HG02588 (cell line): ENCODE measurements at regions not wholly inside any gene's neighbourhood (a gene's known extent, or its start where the extent isn't known, plus 50 kb on each side); places are given as distances from the start of the nearest gene placed in this dataset.
"Not testable (repeated sequence)": the region's sequence is repeated elsewhere in the genome, so short reads cannot be mapped to it uniquely, and the experiment has no call there.

Experiments used
- ATAC-seq: cut with Tn5 transposase; IDR thresholded peaks from one replicate; pipeline ENCODE4 v1.9.1; 2021; ENCODE audit warnings: mild to moderate bottlenecking, moderate library complexity; ENCODE audit not compliant: unreplicated experiment

DNA sequence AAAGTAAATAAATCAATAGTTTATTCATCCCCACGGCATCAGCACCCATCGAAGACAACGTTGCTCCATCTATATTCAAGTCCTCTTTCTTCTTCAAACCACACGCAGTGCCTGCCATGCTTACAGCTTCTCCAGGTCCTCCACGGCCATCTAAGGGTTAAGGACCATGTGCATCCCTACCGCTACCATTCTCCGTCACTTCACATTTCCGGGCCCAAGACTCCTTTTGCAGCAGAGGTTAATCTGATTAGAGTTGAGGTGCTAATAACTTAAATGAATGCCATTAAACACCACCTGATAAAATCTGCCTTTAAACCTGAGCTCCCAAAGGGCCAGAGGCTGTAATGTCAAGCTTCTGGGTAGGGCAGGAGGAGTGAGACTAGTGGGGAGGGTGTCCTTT lies 79.7 kb upstream of the CCND2 start:
- ATAC-seq, result no peak

DNA sequence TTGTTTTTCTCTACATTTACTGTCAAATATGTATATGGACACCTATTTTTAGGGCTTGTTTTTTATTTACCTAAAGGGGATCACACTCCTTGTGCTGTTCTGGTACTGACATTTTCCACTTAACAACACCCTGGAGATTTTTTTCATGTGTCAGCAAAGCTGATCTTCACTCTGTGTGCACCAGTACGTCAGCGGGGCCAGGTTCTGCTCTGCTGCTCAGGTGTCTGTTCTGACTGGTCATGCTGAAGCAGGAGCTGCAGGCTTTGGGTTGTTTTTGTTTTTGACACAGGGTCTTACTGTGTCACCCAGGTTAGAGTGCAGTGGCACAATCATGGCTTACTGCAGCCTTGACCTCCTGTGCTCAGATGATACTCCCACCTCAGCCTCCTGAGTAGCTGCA lies 81.9 kb upstream of the CCND2 start:
- ATAC-seq, result no peak

DNA sequence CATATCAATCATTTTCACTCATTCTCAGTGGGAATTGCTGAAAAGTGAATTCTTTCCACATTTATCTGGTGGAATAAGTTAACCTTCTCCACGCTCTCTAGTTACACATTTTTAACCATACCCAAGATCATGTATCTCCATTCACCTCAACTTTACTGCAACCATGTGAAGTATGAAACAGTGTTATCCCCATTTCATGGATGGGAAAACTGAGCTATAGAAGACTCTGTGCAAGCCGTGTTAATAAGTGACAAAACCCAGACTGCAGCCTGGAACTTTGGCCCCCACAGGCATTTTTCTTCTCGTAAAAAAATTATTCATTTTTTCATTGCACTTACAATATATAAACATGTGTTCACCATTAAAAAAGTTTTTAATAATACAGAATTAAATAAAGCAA lies 82.4 kb upstream of the CCND2 start:
- ATAC-seq, result no peak

DNA sequence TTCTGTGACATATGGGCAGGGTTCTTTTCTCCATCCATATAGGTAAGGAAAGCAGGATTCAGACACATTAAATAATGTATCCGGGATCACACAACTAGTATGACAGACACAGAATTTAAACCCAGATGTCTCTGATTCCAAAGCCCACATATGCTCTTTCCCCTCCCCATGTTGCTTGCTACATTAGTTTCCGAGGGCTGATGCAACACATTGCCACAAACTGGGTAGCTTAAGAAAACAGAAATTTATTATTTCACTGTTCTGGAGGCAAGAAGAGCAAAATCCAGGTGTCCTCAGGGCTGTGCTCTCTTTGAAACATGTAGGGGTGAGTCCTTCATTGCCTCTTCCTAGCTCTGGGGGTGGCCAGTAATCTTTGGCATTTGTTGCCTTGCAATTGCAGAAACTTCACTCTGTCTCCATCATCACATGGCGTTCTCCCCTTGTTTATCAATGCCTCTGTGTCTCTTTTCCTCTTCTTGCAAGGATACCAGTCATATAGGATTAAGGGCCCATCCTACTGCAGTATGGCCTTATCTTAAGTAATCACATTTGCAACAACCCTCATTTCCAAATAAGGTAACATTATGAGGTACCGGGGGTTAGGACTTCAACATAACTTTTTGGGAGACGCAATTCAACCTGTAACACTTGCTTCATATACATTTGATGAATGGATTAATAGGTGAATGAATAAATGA lies 83.0 kb upstream of the CCND2 start:
- no peak for ATAC-seq

DNA sequence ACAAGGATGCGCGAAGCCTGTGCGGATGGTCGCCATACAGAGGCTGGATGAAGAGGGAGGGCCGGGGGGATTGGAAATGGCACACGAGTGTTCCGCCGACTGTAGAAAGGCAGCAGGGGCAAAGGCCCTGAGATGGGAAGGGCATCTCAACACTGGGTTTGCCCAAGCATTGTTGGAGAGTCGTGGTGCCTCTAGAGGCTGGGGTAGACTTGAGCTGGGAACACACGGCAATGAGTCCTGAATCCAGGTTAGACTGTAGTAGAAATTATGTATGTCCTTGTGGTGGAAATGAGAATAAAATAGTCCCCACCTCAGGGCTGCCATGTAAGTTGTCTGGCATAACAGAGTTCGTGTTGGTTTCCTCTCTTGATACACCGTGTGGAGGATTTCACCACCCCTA lies 83.8 kb upstream of the CCND2 start:
- no peak for ATAC-seq

DNA sequence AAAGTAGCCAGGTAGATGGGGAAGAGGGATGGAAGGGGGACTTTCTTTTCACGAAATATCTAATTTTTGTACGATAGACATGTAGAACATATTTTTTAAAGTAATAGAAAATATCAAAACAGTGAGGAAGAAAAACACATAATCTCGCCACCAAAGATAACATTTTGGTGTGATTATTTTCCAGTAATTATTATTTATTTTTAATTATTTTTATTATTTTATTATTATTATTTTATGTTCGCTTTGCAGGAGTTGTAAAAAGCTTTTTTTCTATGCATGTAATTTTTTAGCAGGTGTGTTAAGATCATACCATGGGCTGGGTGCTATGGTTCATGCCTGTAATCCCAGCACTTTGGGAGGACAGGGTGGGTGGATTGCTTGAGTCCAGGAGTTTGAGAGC lies 85.6 kb upstream of the CCND2 start:
- no peak for ATAC-seq

DNA sequence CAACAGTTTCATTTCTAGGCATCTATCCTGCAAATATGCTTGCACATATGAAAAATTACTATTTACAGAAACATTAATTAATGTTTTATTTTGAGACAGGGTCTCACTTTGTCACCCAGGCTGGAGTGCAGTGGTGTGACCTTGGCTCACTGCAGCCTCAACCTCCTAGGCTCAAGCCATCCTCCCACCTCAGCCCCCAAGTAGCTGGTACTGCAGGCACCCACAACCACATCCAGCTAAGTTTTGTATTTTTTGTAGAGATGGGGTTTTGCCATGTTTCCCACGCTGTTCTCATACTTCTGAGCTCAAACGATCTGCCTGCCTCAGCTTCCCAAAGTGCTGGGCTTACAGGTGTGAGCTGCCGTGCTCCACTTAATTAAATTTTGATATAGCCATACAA lies 86.2 kb upstream of the CCND2 start:
- ATAC-seq, result not testable (repeated sequence)

DNA sequence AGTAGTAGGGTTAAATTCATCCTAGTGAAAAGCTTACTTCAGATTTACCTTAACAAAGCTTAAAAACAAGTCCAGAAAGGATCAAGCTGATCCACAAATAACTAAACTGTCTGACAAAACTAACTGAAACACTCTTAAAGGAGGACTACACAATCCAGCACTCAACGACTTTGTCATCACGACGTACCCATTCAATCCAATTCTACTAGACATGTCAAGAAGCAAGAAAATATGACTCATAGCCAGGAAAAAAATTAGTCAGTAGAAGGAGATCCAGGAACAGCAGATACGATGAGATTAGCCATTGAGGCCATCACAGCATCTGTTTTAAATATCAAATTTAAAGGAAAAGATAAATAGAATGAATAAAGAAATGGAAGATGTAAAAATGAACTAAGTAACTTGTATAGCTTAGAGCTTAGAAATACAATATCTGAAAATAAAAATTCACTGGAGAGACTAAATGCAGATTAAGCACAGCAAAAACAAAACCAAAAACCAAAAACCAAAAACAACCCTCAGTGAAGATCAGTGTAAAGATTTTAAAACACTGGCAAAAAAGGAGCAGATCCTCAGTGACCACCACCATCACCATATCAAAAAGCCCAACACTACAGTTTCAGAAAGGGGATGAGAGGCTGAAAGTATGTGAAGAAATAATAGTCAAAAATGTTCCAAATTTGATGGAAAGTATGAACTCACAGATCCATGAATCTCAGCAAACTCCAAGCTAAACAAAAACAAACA lies 95.0 kb upstream of the CCND2 start:
- no peak for ATAC-seq

DNA sequence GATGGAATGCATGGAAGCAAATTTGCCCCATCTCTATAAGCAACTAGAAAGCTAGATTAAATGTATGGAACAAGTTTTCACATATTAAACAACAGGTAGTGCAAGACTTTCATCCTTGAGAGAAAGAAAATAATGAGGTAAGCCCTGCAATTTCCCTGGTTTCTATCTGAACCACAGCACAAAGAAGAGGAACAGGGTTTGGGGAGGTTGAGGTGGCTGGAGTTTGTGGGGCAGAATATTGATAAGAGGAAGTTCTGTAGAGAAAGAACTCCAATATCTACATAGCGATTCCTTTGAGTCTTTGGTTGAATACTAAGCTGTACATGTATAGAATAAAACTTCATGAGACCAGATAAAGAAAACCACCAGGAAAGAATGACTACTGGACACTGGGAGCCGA lies 96.3 kb upstream of the CCND2 start:
- no peak for ATAC-seq

DNA sequence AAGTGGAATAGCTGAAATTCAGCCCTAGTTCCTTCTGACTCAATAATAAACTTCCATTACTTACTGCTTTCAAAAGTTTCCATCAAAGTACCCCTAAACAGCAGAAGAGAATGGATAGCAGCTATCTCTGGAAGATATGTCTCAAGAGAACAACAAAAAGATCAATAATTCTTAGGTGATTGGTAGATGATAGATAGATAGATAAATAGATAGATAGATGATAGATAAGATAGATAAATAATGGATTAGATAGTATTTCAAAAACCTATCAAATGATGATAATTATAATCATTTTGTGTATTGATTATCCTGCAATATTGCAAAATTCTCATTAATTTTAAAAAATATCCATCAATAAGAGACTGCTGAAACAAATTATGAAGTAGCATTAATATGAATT lies 97.4 kb upstream of the CCND2 start:
- no peak for ATAC-seq

DNA sequence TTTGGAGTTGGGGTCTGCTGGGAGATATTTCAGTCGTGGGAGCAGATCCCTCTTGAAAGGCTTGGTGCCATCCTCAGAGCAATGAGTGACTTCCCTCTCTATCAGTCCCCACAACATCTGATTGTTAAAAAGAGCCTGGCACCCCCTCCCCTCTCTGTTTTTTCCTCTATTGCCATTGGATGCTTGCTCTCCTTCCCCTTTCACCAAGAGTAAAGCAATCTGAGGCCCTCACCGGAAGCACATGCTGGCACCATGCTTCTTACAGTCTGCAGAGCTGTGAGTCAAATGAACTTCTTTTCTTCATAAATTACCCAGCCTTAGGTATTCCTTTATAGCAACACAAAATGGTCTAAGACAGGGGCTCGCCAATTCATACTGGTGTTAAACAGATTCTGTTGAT lies 99.1 kb upstream of the CCND2 start:
- ATAC-seq, result no peak

DNA sequence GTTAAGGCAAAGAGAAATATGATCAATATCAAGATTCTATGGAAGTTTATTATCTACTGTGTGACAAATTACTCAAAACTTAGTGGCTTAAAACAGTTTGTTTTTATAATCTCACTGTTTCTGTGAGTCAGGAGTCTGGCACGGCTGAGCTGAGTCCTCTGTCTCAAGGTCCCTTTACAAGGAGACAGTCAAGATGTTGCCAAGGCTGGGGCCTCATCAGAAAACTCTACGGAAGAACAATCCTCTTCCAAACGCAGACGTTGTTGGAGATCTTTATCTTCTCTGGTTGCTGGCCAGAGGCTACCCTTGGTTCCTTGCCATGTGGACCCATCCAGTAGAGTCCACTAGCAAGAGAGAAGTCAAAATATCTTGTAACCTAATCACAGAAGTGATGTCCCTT lies 100.6 kb upstream of the CCND2 start:
- ATAC-seq, result no peak

DNA sequence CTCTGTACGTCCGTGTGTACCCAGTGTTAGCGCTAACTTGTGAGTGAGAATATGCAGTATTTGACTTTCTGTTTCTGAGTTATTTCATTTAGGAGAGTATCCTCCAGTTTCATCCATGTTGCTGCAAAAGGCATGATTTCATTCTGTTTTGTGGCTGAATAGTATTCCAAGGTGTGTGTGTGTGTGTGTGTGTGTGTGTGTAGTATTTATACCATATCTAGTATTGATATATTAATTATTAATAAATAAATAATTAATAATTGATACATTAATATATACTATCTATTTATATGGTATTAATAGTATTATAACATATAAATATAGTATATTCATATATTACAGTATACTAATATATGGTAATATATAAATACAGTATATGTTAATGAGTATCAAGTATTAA lies 101.8 kb upstream of the CCND2 start:
- no peak for ATAC-seq

DNA sequence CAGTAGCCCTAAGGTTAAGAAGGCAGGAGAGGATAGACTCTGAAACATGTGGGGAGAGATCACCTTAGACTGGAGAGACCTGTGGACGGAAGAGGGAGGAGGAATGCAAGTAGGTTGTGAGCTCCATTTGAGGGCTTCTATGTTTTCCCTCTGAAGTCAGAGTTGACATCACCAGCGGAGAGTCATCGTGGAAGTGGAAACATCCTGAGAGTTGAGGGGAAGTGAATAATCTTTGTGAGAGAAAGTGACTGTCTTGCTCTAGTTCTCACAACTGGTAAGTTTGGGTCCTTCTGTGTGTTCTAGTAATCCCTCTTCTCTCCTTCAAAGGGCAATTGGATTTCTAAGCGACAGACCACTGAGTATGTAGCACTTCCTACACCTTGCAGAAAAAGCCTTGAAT lies 103.6 kb upstream of the CCND2 start:
- no peak for ATAC-seq

DNA sequence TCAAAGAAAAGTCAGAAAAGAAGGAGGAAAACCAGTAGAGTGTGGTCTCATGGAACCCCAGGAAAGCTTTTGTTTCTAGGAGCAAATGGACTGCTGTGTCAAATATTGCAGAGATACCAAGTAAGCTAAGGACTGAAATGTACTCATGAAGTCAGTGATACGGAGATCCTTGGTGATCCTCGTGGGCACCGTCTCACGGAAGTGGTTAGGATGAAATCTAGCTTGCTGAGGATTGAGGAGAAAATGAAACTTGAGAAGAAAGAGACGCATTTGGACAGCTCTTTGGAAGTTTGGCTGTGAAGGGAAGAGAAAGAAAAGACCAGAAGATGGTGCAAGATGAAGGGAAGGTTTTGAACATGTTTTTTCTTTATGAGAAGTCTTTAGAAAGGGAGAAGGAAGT lies 104.0 kb upstream of the CCND2 start:
- ATAC-seq, result no peak

DNA sequence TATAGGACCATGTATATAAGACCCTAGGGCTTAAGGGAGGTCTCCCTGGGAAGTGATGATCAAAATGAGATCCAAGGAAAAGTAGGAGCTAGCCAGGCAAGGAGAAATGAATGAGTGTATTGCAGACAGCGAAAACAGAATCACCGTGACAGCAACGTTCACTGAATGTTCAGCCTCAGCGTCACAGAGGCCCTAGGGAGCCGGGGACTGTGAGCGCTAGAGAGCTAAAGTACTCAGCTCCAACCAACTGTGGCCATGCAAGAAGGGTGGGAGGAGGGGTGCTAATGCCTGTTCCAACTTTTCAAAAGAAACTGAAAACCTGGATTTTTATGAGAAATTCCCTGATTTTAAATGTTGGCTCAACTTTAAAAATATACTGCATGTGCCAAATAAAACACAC lies 105.5 kb upstream of the CCND2 start:
- no peak for ATAC-seq

DNA sequence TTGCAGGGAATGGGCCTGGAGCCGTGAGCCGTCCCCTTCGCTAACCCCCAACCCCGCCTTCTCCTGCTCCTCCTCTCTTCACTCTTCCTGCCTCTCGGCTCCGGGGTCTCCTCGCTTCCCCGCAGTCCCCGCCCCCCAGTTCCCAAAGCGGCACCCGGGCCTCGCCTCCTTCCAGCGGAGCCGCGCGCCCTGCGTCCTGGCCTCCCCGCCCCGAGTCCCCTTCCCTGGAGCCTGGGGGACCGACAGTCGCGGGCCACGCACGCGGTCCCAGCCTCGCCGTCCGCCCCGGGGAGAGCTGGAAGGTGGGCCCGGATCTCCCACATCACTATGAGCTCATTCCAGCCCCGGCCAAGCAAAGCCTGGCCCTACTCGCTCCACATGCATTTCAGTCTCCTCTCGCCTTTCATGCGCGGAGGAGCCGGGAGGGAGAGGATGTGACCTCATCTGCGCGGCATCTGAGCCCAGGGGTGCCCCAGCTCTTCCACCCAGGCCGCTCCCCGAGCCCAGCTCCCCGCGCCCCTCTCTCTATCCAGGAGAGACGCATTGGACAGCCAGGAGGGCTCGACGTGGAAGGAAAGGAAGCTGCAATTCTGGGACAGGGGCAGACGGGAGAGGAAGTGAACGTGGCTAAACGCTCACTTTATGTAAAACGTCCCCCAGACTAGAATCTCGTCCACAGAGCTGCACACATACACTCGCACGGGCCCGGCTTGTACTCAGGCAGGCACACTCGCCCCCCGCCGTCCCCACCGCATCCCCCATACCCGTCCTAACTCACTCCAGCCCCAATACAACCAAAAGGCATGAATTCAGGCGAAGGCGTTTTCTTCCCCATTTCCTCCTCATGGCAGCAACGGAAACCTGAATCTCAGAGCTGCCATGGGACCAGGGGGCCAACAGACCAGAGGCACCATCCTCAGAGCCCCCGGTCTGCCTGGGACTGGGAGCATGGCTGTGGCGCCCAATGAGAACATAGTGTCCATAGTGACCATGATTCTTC lies 108.7 kb upstream of the CCND2 start:
- no peak for ATAC-seq

DNA sequence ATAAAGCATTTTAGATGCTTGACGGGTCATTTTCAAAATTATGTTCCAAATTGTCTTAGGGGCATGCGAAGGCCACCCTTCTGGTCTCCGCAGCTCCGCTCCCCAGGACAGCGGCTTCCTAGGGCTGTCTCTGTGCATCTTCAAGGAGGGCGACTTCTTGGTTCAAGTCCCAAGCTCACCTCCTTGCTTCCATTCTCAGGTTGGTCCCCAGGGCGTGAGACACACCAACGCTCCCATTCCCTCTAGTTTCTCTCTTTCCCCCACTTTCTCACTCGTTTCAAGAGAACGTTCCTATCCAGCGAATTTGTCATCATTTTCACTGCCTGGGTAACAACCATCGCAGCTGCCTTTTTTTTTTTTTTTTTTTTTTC lies 109.4 kb upstream of the CCND2 start:
- no peak for ATAC-seq

DNA sequence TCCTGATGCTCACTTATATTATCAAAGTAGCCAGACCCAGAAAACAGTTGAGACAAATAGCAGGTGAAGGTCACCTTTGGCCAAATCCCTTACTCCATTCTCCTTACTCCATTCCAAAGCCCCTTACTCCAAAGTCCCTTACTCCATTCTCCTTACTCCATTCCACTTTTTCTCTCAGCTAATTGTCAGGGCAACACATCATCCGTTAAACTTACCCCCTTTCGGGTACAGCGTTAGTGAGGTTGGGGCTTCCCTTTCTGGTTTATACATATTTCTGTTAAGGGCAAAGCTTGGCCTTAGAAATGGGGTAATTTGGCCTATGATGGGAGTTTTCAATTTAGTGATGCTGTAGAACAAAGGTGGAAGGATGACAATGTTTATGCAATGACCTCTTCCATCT lies 111.8 kb upstream of the CCND2 start:
- ATAC-seq, result no peak

DNA sequence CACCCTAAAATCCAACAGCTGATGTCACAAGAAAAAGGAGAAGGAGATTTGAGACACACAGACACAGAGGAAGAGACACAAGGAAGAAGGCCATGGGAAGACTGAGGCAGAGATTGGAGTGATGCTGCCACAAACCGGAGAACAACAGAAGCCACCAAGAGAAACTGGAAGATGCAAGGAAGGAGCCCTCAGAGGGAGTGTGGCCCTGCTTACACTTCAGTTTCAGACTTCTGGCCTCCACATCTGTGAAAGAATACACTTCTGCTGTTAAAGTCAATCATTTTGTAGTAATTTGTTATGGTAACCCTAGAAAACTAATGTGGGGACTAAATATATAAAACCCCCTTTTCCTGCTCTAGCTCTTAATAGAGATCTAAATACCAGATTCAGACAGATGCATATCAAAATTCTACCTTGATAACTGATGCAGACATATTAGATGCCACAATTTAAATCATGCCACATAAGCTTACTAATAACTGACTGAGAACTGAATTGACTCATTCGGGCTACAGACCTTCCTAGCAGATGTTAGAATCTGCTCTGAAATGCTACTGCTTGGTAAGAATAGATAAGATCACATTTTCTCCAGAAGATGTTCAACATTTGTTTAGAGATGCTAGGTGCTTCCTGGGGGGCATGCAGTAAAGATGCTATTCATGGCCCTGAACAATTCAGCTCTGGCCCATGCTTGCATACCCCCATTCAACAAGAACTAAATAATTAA lies 113.1 kb upstream of the CCND2 start:
- ATAC-seq, result no peak

DNA sequence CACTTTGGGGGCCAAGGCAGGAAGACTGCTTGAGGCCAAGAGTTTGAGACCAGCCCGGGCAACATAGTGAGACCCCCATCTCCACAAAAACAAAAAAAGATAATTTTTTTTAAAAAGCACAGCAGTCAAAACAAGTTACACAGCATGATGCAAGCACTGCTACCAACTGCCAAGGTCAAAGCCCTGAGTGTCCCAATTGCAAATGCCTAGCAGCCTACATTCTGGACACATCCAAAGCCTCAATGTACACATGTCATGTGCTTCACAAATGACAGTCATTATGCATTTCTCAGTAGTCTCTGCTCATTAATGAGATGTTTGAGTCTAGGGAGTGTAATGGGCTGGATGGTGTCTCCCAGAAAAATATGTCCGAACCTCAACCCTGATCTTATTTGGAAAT lies 113.7 kb upstream of the CCND2 start:
- no peak for ATAC-seq
